GM12864 (cell line): ENCODE measurements at regions not wholly inside any gene's neighbourhood (a gene's known extent, or its start where the extent isn't known, plus 50 kb on each side); places are given as distances from the start of the nearest gene placed in this dataset.

ENCODE experiments used
- DNase-seq: peaks from one replicate; pipeline ENCODE4 v3.0.0-alpha.2; 2011; ENCODE audit warnings: low read depth
- H3K4me3 ChIP-seq: 2 replicates; pipeline ENCODE4 v1.5.1; 2011; ENCODE audit warnings: mild to moderate bottlenecking, low read depth, low read length, control low read depth
- CTCF ChIP-seq: IDR thresholded peaks from 2 replicates; pipeline ENCODE4 v1.5.1; 2011; ENCODE audit warnings: low read depth, mild to moderate bottlenecking, moderate library complexity, low read length, control low read depth, inconsistent platforms; ENCODE audit errors: missing control alignments

DNA sequence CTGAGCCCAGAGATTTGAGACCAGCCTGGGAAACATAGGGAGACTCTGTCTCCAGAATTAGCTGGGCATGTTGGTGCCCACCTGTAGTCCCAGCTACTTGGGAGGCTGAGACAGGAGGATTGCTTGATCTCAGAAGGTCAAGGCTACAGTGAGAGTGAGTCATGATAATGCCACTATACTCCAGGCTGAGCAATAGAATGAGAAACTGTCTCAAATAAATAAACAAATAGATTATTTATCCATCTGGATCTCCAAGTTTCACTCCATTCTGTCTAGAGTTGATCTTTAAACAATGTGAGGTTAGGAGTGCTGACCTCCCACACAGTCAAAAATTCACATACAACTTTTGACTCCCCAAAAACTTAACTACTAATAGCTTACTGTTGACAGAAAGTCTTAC, 106.8 kb upstream of the PALMD start:
- H3K4me3 ChIP-seq: no peak overlapping the region
- no peak for DNase-seq
- no peak for TF ChIP-seq CTCF

GRCh38 chr1:99540744-99541143, 105.2 kb upstream of the PALMD start:
- no peak for TF ChIP-seq CTCF
- DNase-seq: no peak
- H3K4me3 ChIP-seq: no peak overlapping the region

DNA sequence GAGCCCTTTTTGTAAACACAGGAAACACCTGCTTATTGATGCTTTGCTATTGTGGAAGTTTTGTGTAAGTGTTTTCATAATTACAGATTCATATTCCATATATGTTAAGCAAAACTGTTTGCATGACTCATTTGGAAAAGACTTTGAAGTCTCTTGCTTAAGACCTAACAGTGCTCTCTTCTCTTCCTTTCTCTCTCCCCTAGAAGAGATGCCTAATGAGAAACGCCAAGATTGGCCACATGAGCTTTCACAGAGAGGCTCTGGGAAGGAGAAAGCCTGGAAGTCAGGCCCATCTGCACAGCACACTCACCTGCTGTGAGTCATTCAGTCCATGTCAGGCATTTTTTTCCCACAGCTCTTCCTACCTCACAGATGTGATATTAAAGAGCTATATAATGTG, 101.6 kb upstream of the PALMD start:
- no peak for DNase-seq
- no peak for TF ChIP-seq CTCF
- no peak overlapping the region for H3K4me3 ChIP-seq

GRCh38 chr1:99546432-99547416, 99.2 kb upstream of the PALMD start:
- no peak overlapping the region for H3K4me3 ChIP-seq
- no peak for TF ChIP-seq CTCF
- no peak for DNase-seq

DNA sequence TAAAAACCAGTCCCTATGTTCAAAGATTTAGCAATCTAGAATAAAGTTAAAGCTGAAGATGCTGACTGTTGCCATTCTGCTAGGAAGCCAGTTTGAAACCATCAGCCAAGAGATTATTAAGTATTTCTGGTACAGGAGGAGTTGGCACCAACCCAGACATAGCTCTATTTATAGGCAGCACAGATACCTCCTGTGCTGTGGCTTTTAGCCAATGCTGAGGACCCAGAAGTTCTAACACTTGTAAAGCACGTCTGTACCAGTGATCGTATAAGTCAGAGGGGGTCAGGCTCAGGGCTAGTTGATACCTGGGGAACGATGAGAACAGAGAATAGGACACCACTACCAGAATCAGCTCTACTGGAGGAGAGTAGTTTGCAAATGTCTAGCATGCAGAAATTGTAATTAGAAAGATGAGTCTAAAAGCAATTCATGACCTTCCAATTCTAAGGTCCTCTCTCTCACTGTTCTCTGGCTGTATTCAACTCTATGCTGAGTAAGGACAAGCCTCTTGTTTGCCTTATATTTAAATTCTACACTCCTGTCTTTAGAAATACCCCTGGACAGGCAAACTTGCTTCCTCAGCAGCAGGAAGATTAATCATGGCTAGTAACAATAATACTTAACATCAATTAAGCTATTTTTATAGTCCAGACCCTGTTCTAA, 96.8 kb upstream of the PALMD start:
- TF ChIP-seq CTCF: no peak
- DNase-seq: no peak

DNA sequence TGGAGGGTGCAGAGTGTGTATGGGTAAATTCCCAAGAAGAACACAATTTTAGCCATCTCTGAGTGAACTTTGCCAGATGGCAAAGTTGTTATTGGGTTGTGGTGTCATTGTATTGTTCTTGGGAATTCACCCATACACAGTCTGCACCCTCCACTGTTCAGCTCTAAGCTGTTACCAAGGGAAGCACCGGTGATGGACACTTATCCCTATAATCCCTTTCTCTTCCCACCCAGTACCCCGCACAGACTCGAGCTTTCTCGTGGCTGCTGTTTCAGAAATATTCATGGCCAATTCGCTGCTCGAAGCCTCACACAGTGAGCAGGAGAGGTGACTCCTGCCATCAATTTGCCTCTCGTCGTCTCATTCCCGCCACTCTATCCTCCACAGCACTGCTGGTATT, 95.7 kb upstream of the PALMD start:
- DNase-seq: no peak
- H3K4me3 ChIP-seq: no peak overlapping the region
- TF ChIP-seq CTCF: no peak

More for the DNA sequence above, 96.8 kb upstream of the PALMD start:
- H3K4me3 ChIP-seq: no peak overlapping the region
